ENCODE measurements at regions not wholly inside any gene's neighbourhood (a gene's known extent, or its start where the extent isn't known, plus 50 kb on each side); places are given as distances from the start of the nearest gene placed in this dataset.

GRCh38 chr1:219277304-219278105 is 103.8 kb downstream of the LYPLAL1 start:
- H3K4me3 ChIP-seq (ENCODE audit: low read length in 3 of 3) = no peak overlapping the region
- FAIRE-seq = no peak
- H3K36me3 ChIP-seq (ENCODE audit: control insufficient read depth in 2 of 3, insufficient read depth in 3 of 3, low read length in 3 of 3) = no peaks in the 10 kb centered on the region
- DNase-seq = no peak
- TF ChIP-seq CTCF (IDR thresholded peaks at IDR 0.05; ENCODE audit: borderline replicate concordance, extremely low read depth, insufficient read depth) = no peak
- no peak overlapping the region for H3K9ac ChIP-seq (ENCODE audit: low read length in 3 of 3)
- no peaks in the 10 kb centered on the region for H3K9me3 ChIP-seq (ENCODE audit: control insufficient read depth in 2 of 3, insufficient read depth in 1 of 3, low read length in 3 of 3)
- H3K4me1 ChIP-seq (ENCODE audit: control insufficient read depth in 2 of 3, insufficient read depth in 2 of 3, low read depth in 1 of 3, low read length in 3 of 3) = no peaks in the 10 kb centered on the region
- H3K27me3 ChIP-seq (ENCODE audit: control insufficient read depth, insufficient read depth, low read length) = no peaks in the 10 kb centered on the region
- intact Hi-C loops (cut with DNase I) = no loop called here
- no peak overlapping the region for H3K27ac ChIP-seq (ENCODE audit: low read depth in 2 of 2, low read length in 2 of 2)

- Histone ChIP-seq H3K4me1 (ENCODE audit: control insufficient read depth in 2 of 3, insufficient read depth in 2 of 3, low read depth in 1 of 3, low read length in 3 of 3) (peaks cover 0 to 7% (median 2%) of the 10 kb centered on the region in 3 donors), H3K4me3 (ENCODE audit: low read length in 3 of 3) (no peak overlapping the region), H3K27ac (ENCODE audit: low read depth in 2 of 2, low read length in 2 of 2) (no peak overlapping the region), H3K27me3 (ENCODE audit: control insufficient read depth, insufficient read depth, low read length) (no peaks in the 10 kb centered on the region), H3K36me3 (ENCODE audit: control insufficient read depth in 2 of 3, insufficient read depth in 3 of 3, low read length in 3 of 3) (peaks cover 0 to 3% (median 0%) of the 10 kb centered on the region in 3 donors), H3K9ac (ENCODE audit: low read length in 3 of 3) (no peak overlapping the region), H3K9me3 (ENCODE audit: control insufficient read depth in 2 of 3, insufficient read depth in 1 of 3, low read length in 3 of 3) (no peaks in the 10 kb centered on the region)
- DNase-seq (no peak), FAIRE-seq (no peak)
- intact Hi-C loops (cut with DNase I) = no loop called here
- TF ChIP-seq CTCF (IDR thresholded peaks at IDR 0.05; ENCODE audit: borderline replicate concordance, extremely low read depth, insufficient read depth) = no peak
Observed at GRCh38 chr1:219276049-219276738, 102.5 kb downstream of the LYPLAL1 start.

GRCh38 chr1:219273088-219273686 is 99.5 kb downstream of the LYPLAL1 start:
- Histone ChIP-seq H3K9me3 (ENCODE audit: control insufficient read depth in 2 of 3, insufficient read depth in 1 of 3, low read length in 3 of 3) (no peaks in the 10 kb centered on the region), H3K36me3 (ENCODE audit: control insufficient read depth in 2 of 3, insufficient read depth in 3 of 3, low read length in 3 of 3) (peaks cover 0 to 3% (median 0%) of the 10 kb centered on the region in 3 donors), H3K4me3 (ENCODE audit: low read length in 3 of 3) (no peak overlapping the region), H3K4me1 (ENCODE audit: control insufficient read depth in 2 of 3, insufficient read depth in 2 of 3, low read depth in 1 of 3, low read length in 3 of 3) (peaks cover 0 to 7% (median 2%) of the 10 kb centered on the region in 3 donors), H3K27ac (ENCODE audit: low read depth in 2 of 2, low read length in 2 of 2) (no peak overlapping the region), H3K9ac (ENCODE audit: low read length in 3 of 3) (no peak overlapping the region), H3K27me3 (ENCODE audit: control insufficient read depth, insufficient read depth, low read length) (no peaks in the 10 kb centered on the region)
- DNase-seq (no peak), FAIRE-seq (no peak)
- TF ChIP-seq CTCF (IDR thresholded peaks at IDR 0.05; ENCODE audit: borderline replicate concordance, extremely low read depth, insufficient read depth) = no peak
- intact Hi-C loops (cut with DNase I) = no loop called here

All from kidney (tissue), 13 donors.